ENCODE measurements at regions not wholly inside any gene's neighbourhood (a gene's known extent, or its start where the extent isn't known, plus 50 kb on each side); places are given as distances from the start of the nearest gene placed in this dataset.

DNA sequence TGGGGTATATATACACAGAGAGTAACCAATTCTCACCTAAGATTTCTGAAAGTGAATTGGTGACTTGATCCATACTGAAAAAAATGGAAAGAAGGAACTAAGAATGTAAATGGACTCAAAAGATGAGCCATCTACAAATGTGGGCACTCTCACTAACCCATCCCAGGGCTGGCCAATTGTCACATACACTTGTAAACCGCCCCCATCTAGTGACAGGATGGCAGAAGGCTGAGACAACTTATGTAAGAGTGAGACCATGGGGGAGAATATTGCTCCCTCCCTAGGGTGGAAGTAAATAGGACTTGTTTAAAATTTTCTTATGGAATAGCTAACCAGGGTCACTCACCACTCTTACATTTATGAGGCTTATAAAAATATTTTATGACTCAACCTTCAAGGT is 377.1 kb upstream of the ISX start:
- Mint-ChIP-seq H3K4me1 (no peaks in the 10 kb centered on the region), H3K9me3 (no peaks in the 10 kb centered on the region), H3K27ac (no peak overlapping the region), H3K4me3 (no peak overlapping the region), H3K36me3 (no peaks in the 10 kb centered on the region), H3K27me3 (ENCODE audit: low read depth) (no peaks in the 10 kb centered on the region)
- ChIA-PET POLR2A (no interaction called here), CTCF (no interaction called here)
- DNase-seq (ENCODE audit: low spot score) (no peak), ATAC-seq (no peak)
- no peak for TF ChIP-seq ZNF396 (CRISPR knock-in tag; IDR thresholded peaks at IDR 0.05; ENCODE audit: borderline replicate concordance)

DNA sequence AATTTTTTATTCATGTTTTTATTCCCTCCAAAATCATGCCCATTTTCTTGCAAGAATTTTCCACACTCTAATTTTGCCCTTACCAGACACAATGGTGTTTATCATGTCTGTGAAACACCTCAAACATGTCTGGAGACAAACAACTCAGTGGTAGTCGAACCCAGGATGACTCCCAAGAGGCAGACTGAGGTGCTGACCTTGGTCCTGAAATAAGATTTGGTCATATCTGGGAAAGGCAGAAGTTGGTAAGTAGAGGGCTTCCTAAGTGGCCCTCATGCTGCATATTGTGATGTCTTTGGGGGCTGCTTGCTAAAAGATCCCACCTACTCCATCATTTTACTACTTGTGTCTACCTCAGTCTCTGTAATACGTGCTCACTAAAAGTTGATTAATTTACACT is 369.4 kb upstream of the ISX start:
- ChIA-PET CTCF (no interaction called here), POLR2A (no interaction called here)
- Mint-ChIP-seq H3K36me3 (no peaks in the 10 kb centered on the region), H3K4me3 (no peak overlapping the region), H3K27me3 (ENCODE audit: low read depth) (no peaks in the 10 kb centered on the region; the same call in 1 of the 2 replicates), H3K9me3 (no peaks in the 10 kb centered on the region), H3K27ac (no peak overlapping the region), H3K4me1 (no peaks in the 10 kb centered on the region)
- TF ChIP-seq MXD4 (CRISPR knock-in tag; IDR thresholded peaks at IDR 0.05; ENCODE audit: borderline replicate concordance) (no peak), FOXK1 (CRISPR knock-in tag; IDR thresholded peaks at IDR 0.05) (no peak), ELF4 (CRISPR knock-in tag; IDR thresholded peaks at IDR 0.05; ENCODE audit: low read depth) (no peak), ZNF317 (CRISPR knock-in tag; IDR thresholded peaks at IDR 0.05; ENCODE audit: borderline replicate concordance, low read depth) (no peak), ZNF232 (CRISPR knock-in tag; IDR thresholded peaks at IDR 0.05) (no peak), OVOL2 (CRISPR knock-in tag; IDR thresholded peaks at IDR 0.05; ENCODE audit: borderline replicate concordance) (no peak), SP1 (CRISPR knock-in tag; conservative IDR thresholded peaks at IDR 0.05) (no peak), ZNF671 (CRISPR knock-in tag; IDR thresholded peaks at IDR 0.05) (no peak), ZNF121 (CRISPR knock-in tag; IDR thresholded peaks at IDR 0.05) (no peak)
- TF ChIP-seq, protein P1, sequence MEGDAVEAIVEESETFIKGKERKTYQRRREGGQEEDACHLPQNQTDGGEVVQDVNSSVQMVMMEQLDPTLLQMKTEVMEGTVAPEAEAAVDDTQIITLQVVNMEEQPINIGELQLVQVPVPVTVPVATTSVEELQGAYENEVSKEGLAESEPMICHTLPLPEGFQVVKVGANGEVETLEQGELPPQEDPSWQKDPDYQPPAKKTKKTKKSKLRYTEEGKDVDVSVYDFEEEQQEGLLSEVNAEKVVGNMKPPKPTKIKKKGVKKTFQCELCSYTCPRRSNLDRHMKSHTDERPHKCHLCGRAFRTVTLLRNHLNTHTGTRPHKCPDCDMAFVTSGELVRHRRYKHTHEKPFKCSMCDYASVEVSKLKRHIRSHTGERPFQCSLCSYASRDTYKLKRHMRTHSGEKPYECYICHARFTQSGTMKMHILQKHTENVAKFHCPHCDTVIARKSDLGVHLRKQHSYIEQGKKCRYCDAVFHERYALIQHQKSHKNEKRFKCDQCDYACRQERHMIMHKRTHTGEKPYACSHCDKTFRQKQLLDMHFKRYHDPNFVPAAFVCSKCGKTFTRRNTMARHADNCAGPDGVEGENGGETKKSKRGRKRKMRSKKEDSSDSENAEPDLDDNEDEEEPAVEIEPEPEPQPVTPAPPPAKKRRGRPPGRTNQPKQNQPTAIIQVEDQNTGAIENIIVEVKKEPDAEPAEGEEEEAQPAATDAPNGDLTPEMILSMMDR (IDR thresholded peaks at IDR 0.05) = no peak
- TF ChIP-seq, protein P2, sequence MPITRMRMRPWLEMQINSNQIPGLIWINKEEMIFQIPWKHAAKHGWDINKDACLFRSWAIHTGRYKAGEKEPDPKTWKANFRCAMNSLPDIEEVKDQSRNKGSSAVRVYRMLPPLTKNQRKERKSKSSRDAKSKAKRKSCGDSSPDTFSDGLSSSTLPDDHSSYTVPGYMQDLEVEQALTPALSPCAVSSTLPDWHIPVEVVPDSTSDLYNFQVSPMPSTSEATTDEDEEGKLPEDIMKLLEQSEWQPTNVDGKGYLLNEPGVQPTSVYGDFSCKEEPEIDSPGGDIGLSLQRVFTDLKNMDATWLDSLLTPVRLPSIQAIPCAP (CRISPR knock-in tag; IDR thresholded peaks at IDR 0.05) = no peak
- ATAC-seq (peak; percentile 50; the same call in 1 of the 2 replicates), DNase-seq (ENCODE audit: low spot score) (no peak)

DNA sequence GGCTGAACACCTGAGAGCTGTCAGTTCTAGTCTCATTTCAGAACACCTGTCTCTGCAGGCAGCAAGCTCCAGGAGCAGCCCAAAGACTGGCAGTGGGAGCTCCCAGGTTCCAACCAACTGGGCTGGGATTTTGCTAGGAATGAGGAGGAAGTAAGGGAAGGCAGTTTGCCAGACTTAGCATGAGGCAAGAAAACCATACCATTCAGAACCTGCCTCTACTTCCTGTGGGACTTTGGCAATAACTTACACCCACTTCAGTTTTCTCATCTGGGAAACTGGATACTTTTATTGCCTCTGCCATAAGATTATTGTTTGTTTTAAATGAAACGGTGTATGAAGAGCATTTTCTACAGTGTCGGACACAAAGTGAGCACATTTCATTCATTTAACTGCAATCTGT is 363.7 kb upstream of the ISX start:
- no peak overlapping the region for H3K27ac Mint-ChIP-seq
- DNase-seq (ENCODE audit: low spot score) = no peak
- no peaks in the 10 kb centered on the region for H3K9me3 Mint-ChIP-seq
- no peaks in the 10 kb centered on the region; the same call in 1 of the 2 replicates for H3K27me3 Mint-ChIP-seq (ENCODE audit: low read depth)
- H3K4me1 Mint-ChIP-seq = no peaks in the 10 kb centered on the region
- POLR2A ChIA-PET = interaction anchor here (0.7 kb wide), 1 partner anchor 450 kb away, joined by 4 read pairs; no protein-coding TSS in a partner anchor
- no peaks in the 10 kb centered on the region for H3K36me3 Mint-ChIP-seq
- H3K4me3 Mint-ChIP-seq = no peak overlapping the region
- no peak for ATAC-seq
- CTCF ChIA-PET = no interaction called here
- TF ChIP-seq, protein P3, sequence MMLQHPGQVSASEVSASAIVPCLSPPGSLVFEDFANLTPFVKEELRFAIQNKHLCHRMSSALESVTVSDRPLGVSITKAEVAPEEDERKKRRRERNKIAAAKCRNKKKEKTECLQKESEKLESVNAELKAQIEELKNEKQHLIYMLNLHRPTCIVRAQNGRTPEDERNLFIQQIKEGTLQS (CRISPR knock-in tag; conservative IDR thresholded peaks at IDR 0.05) = no peak
- TF ChIP-seq IRF2 (CRISPR knock-in tag; IDR thresholded peaks at IDR 0.05; ENCODE audit: borderline replicate concordance, low read depth) (no peak), NR2C2 (CRISPR knock-in tag; IDR thresholded peaks at IDR 0.05) (no peak), SP1 (CRISPR knock-in tag; conservative IDR thresholded peaks at IDR 0.05) (no peak), TCF7 (CRISPR knock-in tag; IDR thresholded peaks at IDR 0.05; ENCODE audit: low read depth) (no peak), ZNF423 (CRISPR knock-in tag; IDR thresholded peaks at IDR 0.05) (no peak), ZNF263 (CRISPR knock-in tag; IDR thresholded peaks at IDR 0.05; ENCODE audit: low read depth) (no peak), SMAD4 (CRISPR knock-in tag; IDR thresholded peaks at IDR 0.05) (no peak), TP53 (CRISPR knock-in tag; IDR thresholded peaks at IDR 0.05) (no peak), JUN (CRISPR knock-in tag; IDR thresholded peaks at IDR 0.05) (no peak), ZNF232 (CRISPR knock-in tag; IDR thresholded peaks at IDR 0.05) (no peak)
- TF ChIP-seq, protein P4, sequence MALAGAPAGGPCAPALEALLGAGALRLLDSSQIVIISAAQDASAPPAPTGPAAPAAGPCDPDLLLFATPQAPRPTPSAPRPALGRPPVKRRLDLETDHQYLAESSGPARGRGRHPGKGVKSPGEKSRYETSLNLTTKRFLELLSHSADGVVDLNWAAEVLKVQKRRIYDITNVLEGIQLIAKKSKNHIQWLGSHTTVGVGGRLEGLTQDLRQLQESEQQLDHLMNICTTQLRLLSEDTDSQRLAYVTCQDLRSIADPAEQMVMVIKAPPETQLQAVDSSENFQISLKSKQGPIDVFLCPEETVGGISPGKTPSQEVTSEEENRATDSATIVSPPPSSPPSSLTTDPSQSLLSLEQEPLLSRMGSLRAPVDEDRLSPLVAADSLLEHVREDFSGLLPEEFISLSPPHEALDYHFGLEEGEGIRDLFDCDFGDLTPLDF (CRISPR knock-in tag; IDR thresholded peaks at IDR 0.05) = no peak
- TF ChIP-seq, protein P5, sequence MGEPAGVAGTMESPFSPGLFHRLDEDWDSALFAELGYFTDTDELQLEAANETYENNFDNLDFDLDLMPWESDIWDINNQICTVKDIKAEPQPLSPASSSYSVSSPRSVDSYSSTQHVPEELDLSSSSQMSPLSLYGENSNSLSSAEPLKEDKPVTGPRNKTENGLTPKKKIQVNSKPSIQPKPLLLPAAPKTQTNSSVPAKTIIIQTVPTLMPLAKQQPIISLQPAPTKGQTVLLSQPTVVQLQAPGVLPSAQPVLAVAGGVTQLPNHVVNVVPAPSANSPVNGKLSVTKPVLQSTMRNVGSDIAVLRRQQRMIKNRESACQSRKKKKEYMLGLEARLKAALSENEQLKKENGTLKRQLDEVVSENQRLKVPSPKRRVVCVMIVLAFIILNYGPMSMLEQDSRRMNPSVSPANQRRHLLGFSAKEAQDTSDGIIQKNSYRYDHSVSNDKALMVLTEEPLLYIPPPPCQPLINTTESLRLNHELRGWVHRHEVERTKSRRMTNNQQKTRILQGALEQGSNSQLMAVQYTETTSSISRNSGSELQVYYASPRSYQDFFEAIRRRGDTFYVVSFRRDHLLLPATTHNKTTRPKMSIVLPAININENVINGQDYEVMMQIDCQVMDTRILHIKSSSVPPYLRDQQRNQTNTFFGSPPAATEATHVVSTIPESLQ (CRISPR knock-in tag; IDR thresholded peaks at IDR 0.05) = no peak
- TF ChIP-seq, protein P6, sequence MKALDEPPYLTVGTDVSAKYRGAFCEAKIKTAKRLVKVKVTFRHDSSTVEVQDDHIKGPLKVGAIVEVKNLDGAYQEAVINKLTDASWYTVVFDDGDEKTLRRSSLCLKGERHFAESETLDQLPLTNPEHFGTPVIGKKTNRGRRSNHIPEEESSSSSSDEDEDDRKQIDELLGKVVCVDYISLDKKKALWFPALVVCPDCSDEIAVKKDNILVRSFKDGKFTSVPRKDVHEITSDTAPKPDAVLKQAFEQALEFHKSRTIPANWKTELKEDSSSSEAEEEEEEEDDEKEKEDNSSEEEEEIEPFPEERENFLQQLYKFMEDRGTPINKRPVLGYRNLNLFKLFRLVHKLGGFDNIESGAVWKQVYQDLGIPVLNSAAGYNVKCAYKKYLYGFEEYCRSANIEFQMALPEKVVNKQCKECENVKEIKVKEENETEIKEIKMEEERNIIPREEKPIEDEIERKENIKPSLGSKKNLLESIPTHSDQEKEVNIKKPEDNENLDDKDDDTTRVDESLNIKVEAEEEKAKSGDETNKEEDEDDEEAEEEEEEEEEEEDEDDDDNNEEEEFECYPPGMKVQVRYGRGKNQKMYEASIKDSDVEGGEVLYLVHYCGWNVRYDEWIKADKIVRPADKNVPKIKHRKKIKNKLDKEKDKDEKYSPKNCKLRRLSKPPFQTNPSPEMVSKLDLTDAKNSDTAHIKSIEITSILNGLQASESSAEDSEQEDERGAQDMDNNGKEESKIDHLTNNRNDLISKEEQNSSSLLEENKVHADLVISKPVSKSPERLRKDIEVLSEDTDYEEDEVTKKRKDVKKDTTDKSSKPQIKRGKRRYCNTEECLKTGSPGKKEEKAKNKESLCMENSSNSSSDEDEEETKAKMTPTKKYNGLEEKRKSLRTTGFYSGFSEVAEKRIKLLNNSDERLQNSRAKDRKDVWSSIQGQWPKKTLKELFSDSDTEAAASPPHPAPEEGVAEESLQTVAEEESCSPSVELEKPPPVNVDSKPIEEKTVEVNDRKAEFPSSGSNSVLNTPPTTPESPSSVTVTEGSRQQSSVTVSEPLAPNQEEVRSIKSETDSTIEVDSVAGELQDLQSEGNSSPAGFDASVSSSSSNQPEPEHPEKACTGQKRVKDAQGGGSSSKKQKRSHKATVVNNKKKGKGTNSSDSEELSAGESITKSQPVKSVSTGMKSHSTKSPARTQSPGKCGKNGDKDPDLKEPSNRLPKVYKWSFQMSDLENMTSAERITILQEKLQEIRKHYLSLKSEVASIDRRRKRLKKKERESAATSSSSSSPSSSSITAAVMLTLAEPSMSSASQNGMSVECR (CRISPR knock-in tag; IDR thresholded peaks at IDR 0.05; ENCODE audit: borderline replicate concordance) = no peak

Data from WTC11 (cell line).